IMR-90 (cell line): ENCODE measurements at regions not wholly inside any gene's neighbourhood (a gene's known extent, or its start where the extent isn't known, plus 50 kb on each side); places are given as distances from the start of the nearest gene placed in this dataset.

ENCODE experiments used
- ATAC-seq: fragments of 200-7000 bp; cut with Tn5 transposase; 2 replicates; pipeline ENCODE4 v1.9.1; 2020; ENCODE audit warnings: low read depth, mild to moderate bottlenecking, moderate library complexity
- BruUV-seq: library from RNA; stranded (reverse); fragments of 400-500 nt; replicated peaks from 2 replicates; lab custom pipeline; 2021; lab: Mats Ljungman, UMichigan
- CTCF ChIA-PET: fragments of 300-600 bp; formaldehyde crosslinking; extraction: SDS; loops from one replicate; lab custom pipeline; 2021; ENCODE audit warnings: antibody characterized with exemption; lab: Yijun Ruan, JAX
- POLR2A ChIA-PET: fragments of 300-600 bp; sonication (Branson Sonifier 250); formaldehyde crosslinking; loops from one replicate; lab custom pipeline; 2022; ENCODE audit warnings: antibody characterized with exemption; ENCODE audit not compliant: unreplicated experiment; lab: Charles Lee
- DNase-seq: peaks from one replicate; pipeline ENCODE4 v3.0.0; 2013
- H2AFZ ChIP-seq: replicated peaks from 2 replicates; pipeline ENCODE3; 2013; ENCODE audit warnings: low read length, mild to moderate bottlenecking; ENCODE audit not compliant: poor library complexity
- H2AK5ac ChIP-seq: 2 replicates; pipeline ENCODE4 v1.6.1; 2013; ENCODE audit warnings: low read depth, low read length, inconsistent platforms
- H2AK9ac ChIP-seq: replicated peaks from 2 replicates; pipeline ENCODE3; 2013; ENCODE audit warnings: mild to moderate bottlenecking, low read depth, low read length, moderate library complexity; ENCODE audit not compliant: poor library complexity
- H2BK120ac ChIP-seq: 2 replicates; pipeline ENCODE4 v1.6.1; 2013; ENCODE audit warnings: low read depth, low read length, inconsistent platforms
- H2BK15ac ChIP-seq: 3 replicates; pipeline ENCODE4 v1.6.1; 2013; ENCODE audit warnings: low read depth, low read length, inconsistent platforms
- H2BK20ac ChIP-seq: 2 replicates; pipeline ENCODE4 v1.6.1; 2013; ENCODE audit warnings: low read depth, mild to moderate bottlenecking, inconsistent platforms, low read length, moderate library complexity
- H2BK5ac ChIP-seq: 2 replicates; pipeline ENCODE4 v1.6.1; 2013; ENCODE audit warnings: mild to moderate bottlenecking, low read depth, low read length, inconsistent platforms; ENCODE audit not compliant: poor library complexity, severe bottlenecking
- H3K14ac ChIP-seq: replicated peaks from 2 replicates; pipeline ENCODE4 v1.6.1; 2013; ENCODE audit warnings: low read depth, low read length, inconsistent platforms
- H3K18ac ChIP-seq: 2 replicates; pipeline ENCODE4 v1.6.1; 2013; ENCODE audit warnings: low read depth, low read length, control low read depth
- H3K23ac ChIP-seq: 2 replicates; pipeline ENCODE4 v1.6.1; 2013; ENCODE audit warnings: low read depth, low read length, inconsistent platforms
- H3K27ac ChIP-seq: 2 replicates; pipeline ENCODE4 v1.5.1; 2013; ENCODE audit warnings: mild to moderate bottlenecking, control low read depth, low read length; ENCODE audit not compliant: insufficient read depth
- H3K27me3 ChIP-seq: 2 replicates; pipeline ENCODE4 v1.6.1; 2013; ENCODE audit warnings: low read length; ENCODE audit not compliant: control insufficient read depth, insufficient read depth
- H3K36me3 ChIP-seq: 2 replicates; pipeline ENCODE4 v1.6.1; 2013; ENCODE audit warnings: low read length, mixed read lengths; ENCODE audit not compliant: control insufficient read depth, insufficient read depth
- H3K4ac ChIP-seq: 2 replicates; pipeline ENCODE4 v1.6.1; 2013; ENCODE audit warnings: low read depth, low read length, inconsistent platforms
- H3K4me1 ChIP-seq: 2 replicates; pipeline ENCODE4 v1.6.1; 2013; ENCODE audit warnings: low read length, mixed read lengths; ENCODE audit not compliant: control insufficient read depth, insufficient read depth
- H3K4me2 ChIP-seq: 2 replicates; pipeline ENCODE4 v1.6.1; 2013; ENCODE audit warnings: low read depth, mild to moderate bottlenecking, control low read depth, low read length, moderate library complexity
- H3K4me3 ChIP-seq: 2 replicates; pipeline ENCODE4 v1.5.1; 2013; ENCODE audit warnings: low read depth, mild to moderate bottlenecking, control low read depth, low read length, moderate library complexity; ENCODE audit not compliant: insufficient read depth
- H3K56ac ChIP-seq: 2 replicates; pipeline ENCODE4 v1.6.1; 2013; ENCODE audit warnings: low read length, inconsistent platforms; ENCODE audit not compliant: insufficient read depth; ENCODE audit errors: extremely low read depth
- H3K79me1 ChIP-seq, 2 experiments: 2 replicates each; pipeline ENCODE4 v1.6.1; 2013; ENCODE audit warnings: low read length in 2 of 2, inconsistent platforms in 1 of 2, low read depth in 1 of 2
- H3K9ac ChIP-seq: 2 replicates; pipeline ENCODE4 v1.6.1; 2013; ENCODE audit warnings: low read depth, low read length, control low read depth
- H3K9me1 ChIP-seq: 2 replicates; pipeline ENCODE4 v1.6.1; 2013; ENCODE audit warnings: low read length, inconsistent platforms; ENCODE audit not compliant: insufficient read depth
- H3K9me3 ChIP-seq: 2 replicates; pipeline ENCODE4 v1.6.1; 2013; ENCODE audit warnings: low read length; ENCODE audit not compliant: control insufficient read depth, insufficient read depth
- H4K20me1 ChIP-seq: 2 replicates; pipeline ENCODE4 v1.6.1; 2013; ENCODE audit warnings: low read length, inconsistent platforms; ENCODE audit not compliant: insufficient read depth
- H4K5ac ChIP-seq: 2 replicates; pipeline ENCODE4 v1.6.1; 2013; ENCODE audit warnings: mild to moderate bottlenecking, low read depth, low read length, control low read depth
- H4K8ac ChIP-seq, 2 experiments: 2 replicates each; pipeline ENCODE4 v1.6.1; 2013; ENCODE audit warnings: low read depth in 2 of 2, low read length in 2 of 2, control low read depth in 1 of 2, inconsistent platforms in 1 of 2
- H4K91ac ChIP-seq: 2 replicates; pipeline ENCODE4 v1.6.1; 2013; ENCODE audit warnings: low read depth, low read length, inconsistent platforms; ENCODE audit not compliant: insufficient read depth
- CHD1 ChIP-seq: IDR thresholded peaks from 2 replicates; pipeline ENCODE4 v1.6.1; 2012; ENCODE audit warnings: low read depth, low read length, improper control_type of control experiment
- CTCF ChIP-seq: conservative IDR thresholded peaks from 2 replicates; pipeline ENCODE4 v1.5.1; 2012; ENCODE audit warnings: mild to moderate bottlenecking, low read depth, low read length, improper control_type of control experiment
- MAFK ChIP-seq: IDR thresholded peaks from 2 replicates; pipeline ENCODE4 v1.6.1; 2012; ENCODE audit warnings: low read depth, low read length, improper control_type of control experiment
- MAZ ChIP-seq: IDR thresholded peaks from 2 replicates; pipeline ENCODE4 v1.6.1; 2012; ENCODE audit warnings: low read depth, mild to moderate bottlenecking, low read length, improper control_type of control experiment, moderate library complexity, borderline replicate concordance
- MXI1 ChIP-seq: IDR thresholded peaks from 2 replicates; pipeline ENCODE4 v1.6.1; 2012; ENCODE audit warnings: low read depth, mild to moderate bottlenecking, low read length, moderate library complexity, borderline replicate concordance
- NFE2L2 ChIP-seq: fragments of 150-350 bp; IDR thresholded peaks from 2 replicates; pipeline ENCODE4 v1.6.1; 2016; ENCODE audit warnings: low read depth, mild to moderate bottlenecking, low read length
- POLR2A ChIP-seq: IDR thresholded peaks from 2 replicates; pipeline ENCODE4 v1.6.1; 2012; ENCODE audit warnings: mild to moderate bottlenecking, low read depth, low read length
- WGBS, 2 experiments: methylation state at CpG; one replicate each; pipeline versions ENCODE4 v1.1.5 to v1.1.7; 2013; ENCODE audit warnings: missing lambda C conversion rate in 2 of 2; ENCODE audit not compliant: insufficient read length in 1 of 2; ENCODE audit errors: extremely low coverage in 2 of 2; 5-methylcytosine and 5-hydroxymethylcytosine counted together
- dilution Hi-C: fragments of 300-500 bp; cut with HindIII; formaldehyde crosslinking; loops from one replicate; pipeline ENCODE4 v1.14.3; 2018; ENCODE audit warnings: low sequenced_read_pairs; ENCODE audit not compliant: unreplicated experiment
- in situ Hi-C: fragments of 300-500 bp; cut with MboI; formaldehyde crosslinking; loops from 3 replicates; pipeline ENCODE4 v1.14.3; 2019; ENCODE audit warnings: low sequenced_read_pairs, inconsistent platforms, mixed read lengths
- intact Hi-C: fragments of 100-400 bp; cut with micrococcal nuclease; formaldehyde crosslinking; loops from 2 replicates; pipeline ENCODE4 v1.10.0; 2022
- TF ChIP-seq, protein P1 (sequence below): fragments of 150-350 bp; IDR thresholded peaks from 2 replicates; pipeline ENCODE4 v1.6.1; 2017; ENCODE audit warnings: mild to moderate bottlenecking, antibody characterized with exemption, low read length, low read depth

GRCh38 chr10:113438652-113439051 lies 114.2 kb upstream of the HABP2 start:
- ChIA-PET CTCF (no interaction called here), POLR2A (no interaction called here)
- ATAC-seq (no peak), DNase-seq (peak; percentile 1)
- Histone ChIP-seq H4K8ac (no peak overlapping the region), H2AK5ac (no peak overlapping the region), H3K23ac (no peak overlapping the region), H3K27ac (no peak overlapping the region), H2BK15ac (no peak overlapping the region), H2BK5ac (no peak overlapping the region), H3K36me3 (no peaks in the 10 kb centered on the region), H3K4me2 (no peak overlapping the region), H4K91ac (no peak overlapping the region), H3K9me3 (no peaks in the 10 kb centered on the region), H3K79me1 (no peaks in the 10 kb centered on the region), H2BK120ac (no peak overlapping the region), H3K9me1 (no peaks in the 10 kb centered on the region; the same call in 1 of the 2 replicates), H3K27me3 (no peaks in the 10 kb centered on the region), H4K5ac (no peak overlapping the region), H3K9ac (no peak overlapping the region), H3K56ac (no peak overlapping the region), H3K14ac (no peak overlapping the region), H3K4me3 (no peak overlapping the region), H4K20me1 (no peaks in the 10 kb centered on the region; the same call in 1 of the 2 replicates), H2AK9ac (no peak overlapping the region), H2AFZ (no peak overlapping the region), H3K4ac (no peak overlapping the region), H3K18ac (no peak overlapping the region), H3K4me1 (no peaks in the 10 kb centered on the region), H2BK20ac (no peak overlapping the region)
- BruUV-seq, result no TSS peak
- intact Hi-C loops (no loop called here), in situ Hi-C loops (no loop called here), dilution Hi-C loops (no loop called here)
- no CpG with 5 or more reads among the region's 2 CpGs for WGBS, 2 experiments
- TF ChIP-seq CHD1 (no peak), CTCF (no peak), MXI1 (no peak), POLR2A (no peak), MAFK (no peak), NFE2L2 (no peak), MAZ (no peak)
- TF ChIP-seq, protein P1, sequence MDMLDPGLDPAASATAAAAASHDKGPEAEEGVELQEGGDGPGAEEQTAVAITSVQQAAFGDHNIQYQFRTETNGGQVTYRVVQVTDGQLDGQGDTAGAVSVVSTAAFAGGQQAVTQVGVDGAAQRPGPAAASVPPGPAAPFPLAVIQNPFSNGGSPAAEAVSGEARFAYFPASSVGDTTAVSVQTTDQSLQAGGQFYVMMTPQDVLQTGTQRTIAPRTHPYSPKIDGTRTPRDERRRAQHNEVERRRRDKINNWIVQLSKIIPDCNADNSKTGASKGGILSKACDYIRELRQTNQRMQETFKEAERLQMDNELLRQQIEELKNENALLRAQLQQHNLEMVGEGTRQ, result no peak
